ENCODE measurements at regions not wholly inside any gene's neighbourhood (a gene's known extent, or its start where the extent isn't known, plus 50 kb on each side); places are given as distances from the start of the nearest gene placed in this dataset.

- TF ChIP-seq, protein P1, sequence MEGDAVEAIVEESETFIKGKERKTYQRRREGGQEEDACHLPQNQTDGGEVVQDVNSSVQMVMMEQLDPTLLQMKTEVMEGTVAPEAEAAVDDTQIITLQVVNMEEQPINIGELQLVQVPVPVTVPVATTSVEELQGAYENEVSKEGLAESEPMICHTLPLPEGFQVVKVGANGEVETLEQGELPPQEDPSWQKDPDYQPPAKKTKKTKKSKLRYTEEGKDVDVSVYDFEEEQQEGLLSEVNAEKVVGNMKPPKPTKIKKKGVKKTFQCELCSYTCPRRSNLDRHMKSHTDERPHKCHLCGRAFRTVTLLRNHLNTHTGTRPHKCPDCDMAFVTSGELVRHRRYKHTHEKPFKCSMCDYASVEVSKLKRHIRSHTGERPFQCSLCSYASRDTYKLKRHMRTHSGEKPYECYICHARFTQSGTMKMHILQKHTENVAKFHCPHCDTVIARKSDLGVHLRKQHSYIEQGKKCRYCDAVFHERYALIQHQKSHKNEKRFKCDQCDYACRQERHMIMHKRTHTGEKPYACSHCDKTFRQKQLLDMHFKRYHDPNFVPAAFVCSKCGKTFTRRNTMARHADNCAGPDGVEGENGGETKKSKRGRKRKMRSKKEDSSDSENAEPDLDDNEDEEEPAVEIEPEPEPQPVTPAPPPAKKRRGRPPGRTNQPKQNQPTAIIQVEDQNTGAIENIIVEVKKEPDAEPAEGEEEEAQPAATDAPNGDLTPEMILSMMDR (IDR thresholded peaks at IDR 0.05): no peak
- DNase-seq (ENCODE audit: low spot score): no peak
- peaks cover 12% of the 10 kb centered on the region for H3K9me3 Mint-ChIP-seq (ENCODE audit: low read depth)
- H3K27me3 Mint-ChIP-seq (ENCODE audit: low read depth): peaks cover 3% of the 10 kb centered on the region
- no peak overlapping the region for H3K27ac Mint-ChIP-seq (ENCODE audit: unreplicated experiment)
- peaks cover 2% of the 10 kb centered on the region for H3K36me3 Mint-ChIP-seq (ENCODE audit: low read depth)
- no peak overlapping the region for H3K4me3 Mint-ChIP-seq (ENCODE audit: unreplicated experiment)
- H3K4me1 Mint-ChIP-seq (ENCODE audit: low read depth): no peaks in the 10 kb centered on the region
Measured at GRCh38 chr7:45408409-45408737, 165.8 kb upstream of the ADCY1 start.

DNA sequence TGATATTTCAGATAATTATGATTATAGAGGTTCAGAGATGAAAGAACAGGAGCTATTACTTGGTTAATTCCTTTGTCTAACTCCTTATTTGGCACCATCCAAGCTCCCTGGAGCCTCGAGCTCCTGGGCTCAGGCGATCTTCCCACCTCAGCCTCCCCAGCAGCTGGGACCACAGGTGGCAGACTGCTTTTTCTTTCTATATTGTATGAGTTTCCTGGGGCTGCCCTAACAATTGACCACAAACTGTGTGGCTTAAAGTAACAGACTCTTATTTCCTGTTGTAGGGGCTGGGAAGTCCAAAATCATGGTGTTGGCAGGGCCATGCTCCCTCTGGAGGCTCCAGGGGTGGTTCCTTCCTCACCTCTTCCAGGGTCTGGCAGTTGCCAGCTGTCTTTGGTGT, 163.3 kb upstream of the ADCY1 start:
- peaks cover 7% of the 10 kb centered on the region for H3K9me3 Mint-ChIP-seq (ENCODE audit: low read depth)
- TF ChIP-seq, protein P1 (IDR thresholded peaks at IDR 0.05): no peak
- DNase-seq (ENCODE audit: low spot score): no peak
- H3K27me3 Mint-ChIP-seq (ENCODE audit: low read depth): peaks cover 3% of the 10 kb centered on the region
- no peaks in the 10 kb centered on the region for H3K4me1 Mint-ChIP-seq (ENCODE audit: low read depth)
- no peak overlapping the region for H3K27ac Mint-ChIP-seq (ENCODE audit: unreplicated experiment)
- no peaks in the 10 kb centered on the region for H3K36me3 Mint-ChIP-seq (ENCODE audit: low read depth)
- no peak overlapping the region for H3K4me3 Mint-ChIP-seq (ENCODE audit: unreplicated experiment)

GRCh38 chr7:45413419-45413818, 160.7 kb upstream of the ADCY1 start:
- Mint-ChIP-seq H3K9me3 (ENCODE audit: low read depth) (peaks cover 7% of the 10 kb centered on the region), H3K27me3 (ENCODE audit: low read depth) (peaks cover 16% of the 10 kb centered on the region), H3K4me1 (ENCODE audit: low read depth) (no peaks in the 10 kb centered on the region), H3K36me3 (ENCODE audit: low read depth) (no peaks in the 10 kb centered on the region), H3K27ac (ENCODE audit: unreplicated experiment) (no peak overlapping the region), H3K4me3 (ENCODE audit: unreplicated experiment) (no peak overlapping the region)
- TF ChIP-seq, protein P1 (IDR thresholded peaks at IDR 0.05): no peak
- DNase-seq (ENCODE audit: low spot score): no peak

DNA sequence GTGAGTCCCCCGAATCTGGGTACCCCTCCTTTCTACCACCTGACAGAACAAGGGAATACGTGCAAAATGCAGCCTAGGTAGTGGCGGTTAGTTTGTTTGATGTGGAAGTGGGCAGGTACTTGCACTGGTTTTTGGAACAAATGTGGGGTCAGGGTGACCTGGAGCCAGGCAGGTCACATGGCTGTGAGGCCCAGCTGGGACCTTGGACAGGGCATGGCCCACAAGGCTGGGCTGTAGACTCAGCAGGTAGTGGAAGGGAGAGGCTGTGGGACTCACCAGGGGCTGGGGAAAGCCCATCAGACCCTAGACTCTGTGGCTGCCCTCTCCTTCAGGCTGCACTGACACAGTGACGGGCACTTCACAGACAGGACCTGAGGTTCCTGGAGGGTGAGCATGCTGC, 159.9 kb upstream of the ADCY1 start:
- Mint-ChIP-seq H3K4me3 (ENCODE audit: unreplicated experiment) (no peak overlapping the region), H3K27me3 (ENCODE audit: low read depth) (peaks cover 14% of the 10 kb centered on the region), H3K4me1 (ENCODE audit: low read depth) (no peaks in the 10 kb centered on the region), H3K27ac (ENCODE audit: unreplicated experiment) (no peak overlapping the region), H3K36me3 (ENCODE audit: low read depth) (no peaks in the 10 kb centered on the region), H3K9me3 (ENCODE audit: low read depth) (peaks cover 7% of the 10 kb centered on the region)
- TF ChIP-seq, protein P1 (IDR thresholded peaks at IDR 0.05): no peak
- no peak for DNase-seq (ENCODE audit: low spot score)

GRCh38 chr7:45415265-45415664, 158.9 kb upstream of the ADCY1 start:
- no peak overlapping the region for H3K27ac Mint-ChIP-seq (ENCODE audit: unreplicated experiment)
- no peaks in the 10 kb centered on the region for H3K4me1 Mint-ChIP-seq (ENCODE audit: low read depth)
- DNase-seq (ENCODE audit: low spot score): no peak

More at GRCh38 chr7:45415265-45415664, 158.9 kb upstream of the ADCY1 start:
- Mint-ChIP-seq H3K27me3 (ENCODE audit: low read depth) (peaks cover 14% of the 10 kb centered on the region), H3K9me3 (ENCODE audit: low read depth) (peaks cover 7% of the 10 kb centered on the region), H3K36me3 (ENCODE audit: low read depth) (no peaks in the 10 kb centered on the region), H3K4me3 (ENCODE audit: unreplicated experiment) (no peak overlapping the region)
- TF ChIP-seq, protein P1 (IDR thresholded peaks at IDR 0.05): no peak

Data from chondrocyte (in vitro differentiated cells).